Astrocyte (in vitro differentiated cells and primary cell): ENCODE measurements at regions not wholly inside any gene's neighbourhood (a gene's known extent, or its start where the extent isn't known, plus 50 kb on each side); places are given as distances from the start of the nearest gene placed in this dataset.
A peak's percentile ranks its signal among the peaks of the same experiment; 100 is the strongest.

ENCODE experiments used
- DNase-seq: peaks from one replicate; pipeline ENCODE4 v3.0.0-alpha.2; 2010; ENCODE audit warnings: low read depth
- FAIRE-seq: peaks from 2 replicates; lab custom pipeline; 2011; peaks lifted over from hg19 to GRCh38; lab: Jason Lieb, UNC
- H2AFZ ChIP-seq: 2 replicates; pipeline ENCODE4 v1.6.0; 2012; ENCODE audit warnings: low read depth, low read length, inconsistent platforms
- H3K27ac ChIP-seq: 2 replicates; pipeline ENCODE4 v1.5.1; 2011; ENCODE audit warnings: low read depth, low read length, inconsistent platforms
- H3K27me3 ChIP-seq: 2 replicates; pipeline ENCODE4 v1.6.0; 2011; ENCODE audit warnings: low read length, inconsistent platforms; ENCODE audit not compliant: insufficient read depth
- H3K36me3 ChIP-seq: 2 replicates; pipeline ENCODE4 v1.5.1; 2011; ENCODE audit warnings: low read length, inconsistent platforms; ENCODE audit not compliant: insufficient read depth
- H3K4me1 ChIP-seq: 2 replicates; pipeline ENCODE4 v1.5.1; 2011; ENCODE audit warnings: low read length, inconsistent platforms; ENCODE audit not compliant: insufficient read depth
- H3K4me2 ChIP-seq: 2 replicates; pipeline ENCODE4 v1.6.0; 2012; ENCODE audit warnings: low read length, inconsistent platforms
- H3K4me3 ChIP-seq: 2 replicates; pipeline ENCODE4 v1.5.1; 2011; ENCODE audit warnings: low read depth, mild to moderate bottlenecking, low read length, inconsistent platforms; ENCODE audit not compliant: insufficient read depth
- H3K79me2 ChIP-seq: 2 replicates; pipeline ENCODE4 v1.6.0; 2012; ENCODE audit warnings: mild to moderate bottlenecking, low read length, inconsistent platforms; ENCODE audit not compliant: insufficient read depth
- H3K9ac ChIP-seq: 2 replicates; pipeline ENCODE4 v1.6.0; 2012; ENCODE audit warnings: mild to moderate bottlenecking, low read length, inconsistent platforms
- H3K9me3 ChIP-seq: 2 replicates; pipeline ENCODE4 v1.5.1; 2012; ENCODE audit warnings: low read depth, mild to moderate bottlenecking, low read length, inconsistent platforms; ENCODE audit not compliant: insufficient read depth
- H4K20me1 ChIP-seq: 2 replicates; pipeline ENCODE4 v1.6.0; 2012; ENCODE audit warnings: low read length, inconsistent platforms; ENCODE audit not compliant: insufficient read depth
- H3K27ac Mint-ChIP-seq: one replicate; pipeline ENCODE4 v1.8.0; 2021; ENCODE audit warnings: mild to moderate bottlenecking, mixed read lengths; ENCODE audit not compliant: unreplicated experiment
- H3K27me3 Mint-ChIP-seq: one replicate; pipeline ENCODE4 v1.8.0; 2021; ENCODE audit warnings: low read depth, mixed read lengths; ENCODE audit not compliant: unreplicated experiment
- H3K36me3 Mint-ChIP-seq: one replicate; pipeline ENCODE4 v1.8.0; 2021; ENCODE audit warnings: low read depth, mixed read lengths; ENCODE audit not compliant: unreplicated experiment
- H3K4me1 Mint-ChIP-seq: one replicate; pipeline ENCODE4 v1.8.0; 2021; ENCODE audit warnings: low read depth, mixed read lengths; ENCODE audit not compliant: unreplicated experiment
- H3K4me3 Mint-ChIP-seq: one replicate; pipeline ENCODE4 v1.8.0; 2021; ENCODE audit warnings: mild to moderate bottlenecking, moderate library complexity, mixed read lengths; ENCODE audit not compliant: unreplicated experiment
- H3K9me3 Mint-ChIP-seq: one replicate; pipeline ENCODE4 v1.8.0; 2021; ENCODE audit warnings: mild to moderate bottlenecking, mixed read lengths; ENCODE audit not compliant: unreplicated experiment
- EZH2 ChIP-seq: IDR thresholded peaks from 2 replicates; pipeline ENCODE4 v1.6.1; 2012; ENCODE audit warnings: mild to moderate bottlenecking, low read length, inconsistent platforms; ENCODE audit not compliant: insufficient read depth
- TF ChIP-seq, protein P1 (sequence below): IDR thresholded peaks from 2 replicates; pipeline ENCODE4 v1.5.1; 2011; ENCODE audit warnings: low read depth, mild to moderate bottlenecking, inconsistent platforms, low read length, moderate library complexity; ENCODE audit not compliant: insufficient read depth

DNA sequence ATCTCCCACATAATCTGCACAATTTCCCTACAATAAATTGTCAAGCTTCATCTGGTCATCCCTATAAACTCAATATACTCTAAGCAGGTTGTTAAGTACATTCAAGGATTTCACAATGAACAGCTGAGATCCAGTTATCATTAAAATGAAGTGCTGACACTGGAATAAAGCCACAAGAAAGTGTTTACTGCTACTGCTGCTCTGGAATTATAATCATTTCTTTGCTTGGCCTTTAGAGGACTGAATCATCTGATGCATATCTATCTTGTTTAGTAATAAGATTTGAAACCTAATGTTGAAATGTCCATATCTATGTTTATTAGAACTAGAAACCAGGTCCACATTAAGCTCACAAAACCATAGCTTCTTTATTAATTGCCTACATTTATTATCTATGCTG, 338.6 kb upstream of the ZFP42 start:
- H3K9me3 Mint-ChIP-seq = peaks cover 3% of the 10 kb centered on the region
- no peaks in the 10 kb centered on the region for H3K36me3 ChIP-seq
- no peak overlapping the region for H3K4me3 Mint-ChIP-seq
- H3K9ac ChIP-seq = no peak overlapping the region
- no peaks in the 10 kb centered on the region for H3K4me1 Mint-ChIP-seq
- no peaks in the 10 kb centered on the region for H3K27me3 ChIP-seq
- FAIRE-seq (no peak), DNase-seq (peak; percentile 21)
- no peaks in the 10 kb centered on the region for H3K79me2 ChIP-seq
- H3K4me1 ChIP-seq = no peaks in the 10 kb centered on the region
- TF ChIP-seq EZH2 = no peak
- TF ChIP-seq, protein P1, sequence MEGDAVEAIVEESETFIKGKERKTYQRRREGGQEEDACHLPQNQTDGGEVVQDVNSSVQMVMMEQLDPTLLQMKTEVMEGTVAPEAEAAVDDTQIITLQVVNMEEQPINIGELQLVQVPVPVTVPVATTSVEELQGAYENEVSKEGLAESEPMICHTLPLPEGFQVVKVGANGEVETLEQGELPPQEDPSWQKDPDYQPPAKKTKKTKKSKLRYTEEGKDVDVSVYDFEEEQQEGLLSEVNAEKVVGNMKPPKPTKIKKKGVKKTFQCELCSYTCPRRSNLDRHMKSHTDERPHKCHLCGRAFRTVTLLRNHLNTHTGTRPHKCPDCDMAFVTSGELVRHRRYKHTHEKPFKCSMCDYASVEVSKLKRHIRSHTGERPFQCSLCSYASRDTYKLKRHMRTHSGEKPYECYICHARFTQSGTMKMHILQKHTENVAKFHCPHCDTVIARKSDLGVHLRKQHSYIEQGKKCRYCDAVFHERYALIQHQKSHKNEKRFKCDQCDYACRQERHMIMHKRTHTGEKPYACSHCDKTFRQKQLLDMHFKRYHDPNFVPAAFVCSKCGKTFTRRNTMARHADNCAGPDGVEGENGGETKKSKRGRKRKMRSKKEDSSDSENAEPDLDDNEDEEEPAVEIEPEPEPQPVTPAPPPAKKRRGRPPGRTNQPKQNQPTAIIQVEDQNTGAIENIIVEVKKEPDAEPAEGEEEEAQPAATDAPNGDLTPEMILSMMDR = no peak
- H3K9me3 ChIP-seq = no peaks in the 10 kb centered on the region
- H2AFZ ChIP-seq = no peak overlapping the region
- H3K27ac Mint-ChIP-seq = no peak overlapping the region
- H3K4me3 ChIP-seq = no peak overlapping the region
- H4K20me1 ChIP-seq = no peaks in the 10 kb centered on the region
- no peak overlapping the region for H3K27ac ChIP-seq
- H3K36me3 Mint-ChIP-seq = no peaks in the 10 kb centered on the region
- no peak overlapping the region for H3K4me2 ChIP-seq
- H3K27me3 Mint-ChIP-seq = no peaks in the 10 kb centered on the region

DNA sequence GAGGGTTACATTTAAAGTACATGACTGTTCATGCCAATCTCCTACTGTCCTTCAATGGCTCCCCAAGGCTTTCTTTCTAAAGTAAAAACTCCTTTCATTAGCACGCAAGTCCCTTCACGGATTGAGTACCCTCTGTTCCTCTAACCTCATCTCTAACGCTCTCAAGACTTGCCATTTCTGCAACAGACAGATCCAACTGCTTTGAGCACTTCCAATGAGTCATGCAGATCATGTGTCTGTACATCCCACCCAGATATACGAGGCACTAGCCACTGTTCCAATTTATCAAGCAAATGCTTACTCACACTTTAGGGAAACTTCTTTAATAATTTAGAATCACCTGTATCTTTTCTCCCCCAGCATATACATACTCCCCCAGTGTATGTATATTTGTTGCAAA, 332.5 kb upstream of the ZFP42 start:
- H3K4me1 ChIP-seq = no peaks in the 10 kb centered on the region
- Mint-ChIP-seq H3K36me3 (no peaks in the 10 kb centered on the region), H3K9me3 (peaks cover 3% of the 10 kb centered on the region), H3K4me3 (no peak overlapping the region), H3K4me1 (peaks cover 11% of the 10 kb centered on the region), H3K27me3 (no peaks in the 10 kb centered on the region), H3K27ac (no peak overlapping the region)
- FAIRE-seq (no peak), DNase-seq (peak; percentile 4)
- H4K20me1 ChIP-seq = no peaks in the 10 kb centered on the region
- H3K9me3 ChIP-seq = no peaks in the 10 kb centered on the region
- no peaks in the 10 kb centered on the region for H3K79me2 ChIP-seq
- no peak overlapping the region for H3K27ac ChIP-seq
- H3K4me2 ChIP-seq = no peak overlapping the region
- no peak overlapping the region for H2AFZ ChIP-seq
- H3K27me3 ChIP-seq = no peaks in the 10 kb centered on the region
- H3K36me3 ChIP-seq = no peaks in the 10 kb centered on the region
- H3K9ac ChIP-seq = no peak overlapping the region
- H3K4me3 ChIP-seq = no peak overlapping the region
- no peak for TF ChIP-seq EZH2
- TF ChIP-seq, protein P1 = no peak

DNA sequence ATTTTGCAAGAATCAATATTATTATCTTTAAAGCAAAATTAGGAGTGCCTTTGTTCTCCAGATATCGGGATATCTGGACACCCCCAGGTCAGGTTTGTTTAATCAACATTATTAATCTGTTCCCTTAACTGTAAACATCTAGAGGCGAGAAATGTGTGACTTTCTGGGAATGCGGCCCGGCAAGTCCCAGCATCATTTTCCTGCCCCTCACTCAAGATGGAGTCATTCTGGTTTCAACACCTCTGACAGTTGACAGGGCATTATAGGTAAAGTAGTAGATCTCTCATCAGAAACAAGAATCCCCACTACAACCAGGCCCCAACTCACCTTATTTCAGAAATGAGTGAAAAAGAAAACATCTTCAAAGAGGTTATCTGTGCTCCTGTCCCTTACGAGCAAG, 331.6 kb upstream of the ZFP42 start:
- no peak for FAIRE-seq
- no peak overlapping the region for H3K4me3 Mint-ChIP-seq

More for the DNA sequence above, 331.6 kb upstream of the ZFP42 start:
- no peak overlapping the region for H2AFZ ChIP-seq
- no peaks in the 10 kb centered on the region for H3K36me3 ChIP-seq
- DNase-seq = no peak
- H3K4me1 ChIP-seq = no peaks in the 10 kb centered on the region
- TF ChIP-seq, protein P1 = no peak
- TF ChIP-seq EZH2 = no peak
- no peaks in the 10 kb centered on the region for H3K27me3 ChIP-seq
- H3K27ac Mint-ChIP-seq = no peak overlapping the region
- H3K27me3 Mint-ChIP-seq = no peaks in the 10 kb centered on the region
- H3K4me1 Mint-ChIP-seq = peaks cover 17% of the 10 kb centered on the region
- peaks cover 3% of the 10 kb centered on the region for H3K9me3 Mint-ChIP-seq
- H3K79me2 ChIP-seq = no peaks in the 10 kb centered on the region
- no peaks in the 10 kb centered on the region for H3K9me3 ChIP-seq
- no peak overlapping the region for H3K4me2 ChIP-seq
- no peak overlapping the region for H3K4me3 ChIP-seq
- H4K20me1 ChIP-seq = no peaks in the 10 kb centered on the region
- H3K9ac ChIP-seq = no peak overlapping the region
- no peaks in the 10 kb centered on the region for H3K36me3 Mint-ChIP-seq
- no peak overlapping the region for H3K27ac ChIP-seq
